ENCODE measurements at regions not wholly inside any gene's neighbourhood (a gene's known extent, or its start where the extent isn't known, plus 50 kb on each side); places are given as distances from the start of the nearest gene placed in this dataset.

- intact Hi-C loops (cut with DNase I; ENCODE audit: low total_unique reads): no loop called here
- H3K4me3 ChIP-seq (ENCODE audit: low read depth, poor library complexity, severe bottlenecking): no peak overlapping the region
- DNase-seq (ENCODE audit: low spot score in 2 of 2): no peak
- TF ChIP-seq, protein P1, sequence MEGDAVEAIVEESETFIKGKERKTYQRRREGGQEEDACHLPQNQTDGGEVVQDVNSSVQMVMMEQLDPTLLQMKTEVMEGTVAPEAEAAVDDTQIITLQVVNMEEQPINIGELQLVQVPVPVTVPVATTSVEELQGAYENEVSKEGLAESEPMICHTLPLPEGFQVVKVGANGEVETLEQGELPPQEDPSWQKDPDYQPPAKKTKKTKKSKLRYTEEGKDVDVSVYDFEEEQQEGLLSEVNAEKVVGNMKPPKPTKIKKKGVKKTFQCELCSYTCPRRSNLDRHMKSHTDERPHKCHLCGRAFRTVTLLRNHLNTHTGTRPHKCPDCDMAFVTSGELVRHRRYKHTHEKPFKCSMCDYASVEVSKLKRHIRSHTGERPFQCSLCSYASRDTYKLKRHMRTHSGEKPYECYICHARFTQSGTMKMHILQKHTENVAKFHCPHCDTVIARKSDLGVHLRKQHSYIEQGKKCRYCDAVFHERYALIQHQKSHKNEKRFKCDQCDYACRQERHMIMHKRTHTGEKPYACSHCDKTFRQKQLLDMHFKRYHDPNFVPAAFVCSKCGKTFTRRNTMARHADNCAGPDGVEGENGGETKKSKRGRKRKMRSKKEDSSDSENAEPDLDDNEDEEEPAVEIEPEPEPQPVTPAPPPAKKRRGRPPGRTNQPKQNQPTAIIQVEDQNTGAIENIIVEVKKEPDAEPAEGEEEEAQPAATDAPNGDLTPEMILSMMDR (IDR thresholded peaks at IDR 0.05): no peak
- no peak for TF ChIP-seq POLR2A (IDR thresholded peaks at IDR 0.05)
- WGBS, 2 donors: 63 to 65% methylated on average over 3 of the region's 3 CpGs
Measured at GRCh38 chr2:196487417-196487816, 152.1 kb upstream of the CCDC150 start.

GRCh38 chr2:196489371-196489770 is 150.1 kb upstream of the CCDC150 start:
- WGBS, 2 donors: 84 to 95% methylated on average over 1 of the region's 1 CpG
- no peak overlapping the region for H3K4me3 ChIP-seq (ENCODE audit: low read depth, poor library complexity, severe bottlenecking)
- intact Hi-C loops (cut with DNase I; ENCODE audit: low total_unique reads): no loop called here
- no peak for TF ChIP-seq POLR2A (IDR thresholded peaks at IDR 0.05)
- TF ChIP-seq, protein P1 (IDR thresholded peaks at IDR 0.05): no peak
- no peak for DNase-seq (ENCODE audit: low spot score in 2 of 2)

- 88 to 94% methylated on average over 3 of the region's 3 CpGs for WGBS, 2 donors
- TF ChIP-seq POLR2A (IDR thresholded peaks at IDR 0.05): no peak
- TF ChIP-seq, protein P1 (IDR thresholded peaks at IDR 0.05): no peak
Measured at GRCh38 chr2:196492946-196493345, 146.6 kb upstream of the CCDC150 start.

DNA sequence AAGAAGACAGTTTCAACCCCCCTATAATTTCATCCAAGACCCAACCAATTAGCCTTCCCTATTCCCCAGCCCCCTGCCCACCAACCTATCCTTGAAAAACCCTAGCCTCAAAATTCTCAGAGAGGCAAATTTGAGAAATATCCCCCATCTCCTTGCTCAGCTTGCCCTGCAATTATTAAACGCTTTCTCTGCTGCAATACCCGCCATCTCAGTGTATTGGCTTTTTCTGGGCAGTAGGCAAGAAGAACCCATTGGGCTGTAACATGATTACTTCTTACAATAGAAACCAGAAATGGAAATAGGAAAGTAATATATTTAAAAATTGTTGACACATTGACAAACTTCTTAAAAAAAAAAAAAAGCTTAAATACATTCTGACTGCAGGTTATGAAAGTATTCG is 140.6 kb upstream of the CCDC150 start:
- DNase-seq (ENCODE audit: low spot score in 2 of 2): no peak
- TF ChIP-seq POLR2A (IDR thresholded peaks at IDR 0.05): no peak
- TF ChIP-seq, protein P1 (IDR thresholded peaks at IDR 0.05): no peak
- no peak overlapping the region for H3K4me3 ChIP-seq (ENCODE audit: low read depth, poor library complexity, severe bottlenecking)
- 76% methylated on average over 3 of the region's 3 CpGs for WGBS, 2 donors
- intact Hi-C loops (cut with DNase I; ENCODE audit: low total_unique reads): no loop called here

More at GRCh38 chr2:196492946-196493345, 146.6 kb upstream of the CCDC150 start:
- DNase-seq (ENCODE audit: low spot score in 2 of 2): no peak
- intact Hi-C loops (cut with DNase I; ENCODE audit: low total_unique reads): no loop called here
- H3K4me3 ChIP-seq (ENCODE audit: low read depth, poor library complexity, severe bottlenecking): no peak overlapping the region

DNA sequence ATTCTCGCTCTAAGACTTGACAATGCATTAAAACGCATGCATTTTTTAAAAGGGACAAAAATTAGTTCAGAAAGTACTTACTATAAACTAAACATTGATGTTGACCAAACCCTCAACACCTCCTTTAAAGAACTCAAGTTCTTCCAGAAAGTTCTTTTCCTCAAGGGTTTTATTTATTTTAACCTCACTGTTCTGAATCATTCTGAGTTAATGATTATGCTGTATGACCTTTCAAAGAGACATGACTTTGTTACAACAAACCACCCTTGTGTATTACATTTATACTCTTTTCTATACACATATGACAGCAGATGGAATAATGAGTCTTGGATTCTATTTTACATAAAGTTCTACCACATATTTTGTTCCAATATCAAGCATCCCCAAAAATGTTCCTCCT is 139.8 kb upstream of the CCDC150 start:
- H3K4me3 ChIP-seq (ENCODE audit: low read depth, poor library complexity, severe bottlenecking): no peak overlapping the region
- intact Hi-C loops (cut with DNase I; ENCODE audit: low total_unique reads): no loop called here
- 96 to 97% methylated on average over 2 of the region's 2 CpGs for WGBS, 2 donors
- TF ChIP-seq POLR2A (IDR thresholded peaks at IDR 0.05): no peak
- TF ChIP-seq, protein P1 (IDR thresholded peaks at IDR 0.05): no peak
- DNase-seq (ENCODE audit: low spot score in 2 of 2): no peak

- no peak overlapping the region for H3K4me3 ChIP-seq (ENCODE audit: low read depth, poor library complexity, severe bottlenecking)
- intact Hi-C loops (cut with DNase I; ENCODE audit: low total_unique reads): no loop called here
- no peak for DNase-seq (ENCODE audit: low spot score in 2 of 2)
- no peak for TF ChIP-seq POLR2A (IDR thresholded peaks at IDR 0.05)
- TF ChIP-seq, protein P1 (IDR thresholded peaks at IDR 0.05): no peak
- 74 to 75% methylated on average over 4 of the region's 4 CpGs for WGBS, 2 donors
Measured at GRCh38 chr2:196500686-196501431, 138.7 kb upstream of the CCDC150 start.

All from lower leg skin (tissue), 4 donors.